Adipocyte (in vitro differentiated cells): ENCODE measurements at regions not wholly inside any gene's neighbourhood (a gene's known extent, or its start where the extent isn't known, plus 50 kb on each side); places are given as distances from the start of the nearest gene placed in this dataset.

Source experiments
- DNase-seq: peaks from one replicate; pipeline ENCODE4 v3.0.0-alpha.2; 2015; ENCODE audit warnings: low read depth
- H3K27me3 ChIP-seq: replicated peaks from 2 replicates; pipeline ENCODE4 v1.7.0; 2013; ENCODE audit warnings: mild to moderate bottlenecking, low read length, moderate library complexity; ENCODE audit not compliant: control insufficient read depth, insufficient read depth
- H3K36me3 ChIP-seq: 2 replicates; pipeline ENCODE4 v1.7.0; 2013; ENCODE audit warnings: low read length, mild to moderate bottlenecking, moderate library complexity; ENCODE audit not compliant: control insufficient read depth, insufficient read depth, severe bottlenecking
- H3K4me1 ChIP-seq: 2 replicates; pipeline ENCODE4 v1.7.0; 2013; ENCODE audit warnings: mild to moderate bottlenecking, low read length, moderate library complexity; ENCODE audit not compliant: control insufficient read depth, insufficient read depth
- H3K4me3 ChIP-seq: 2 replicates; pipeline ENCODE4 v1.7.0; 2013; ENCODE audit warnings: mild to moderate bottlenecking, low read length, moderate library complexity
- H3K9ac ChIP-seq: 2 replicates; pipeline ENCODE4 v1.7.0; 2013; ENCODE audit warnings: mild to moderate bottlenecking, low read length, moderate library complexity
- H3K9me3 ChIP-seq: 2 replicates; pipeline ENCODE4 v1.7.0; 2013; ENCODE audit warnings: mild to moderate bottlenecking, low read length, moderate library complexity; ENCODE audit not compliant: control insufficient read depth

- DNase-seq = no peak
- no peaks in the 10 kb centered on the region for H3K27me3 ChIP-seq
- no peak overlapping the region for H3K9ac ChIP-seq
- no peaks in the 10 kb centered on the region for H3K4me1 ChIP-seq
- H3K36me3 ChIP-seq = no peaks in the 10 kb centered on the region
- no peak overlapping the region for H3K4me3 ChIP-seq
- no peaks in the 10 kb centered on the region for H3K9me3 ChIP-seq
Measured at GRCh38 chr3:23106666-23107065, 96.5 kb upstream of the UBE2E2 start.

GRCh38 chr3:23107221-23107620 is 95.9 kb upstream of the UBE2E2 start:
- Histone ChIP-seq H3K9ac (no peak overlapping the region), H3K4me1 (no peaks in the 10 kb centered on the region), H3K9me3 (no peaks in the 10 kb centered on the region), H3K36me3 (no peaks in the 10 kb centered on the region), H3K4me3 (no peak overlapping the region), H3K27me3 (no peaks in the 10 kb centered on the region)
- DNase-seq = no peak

- H3K36me3 ChIP-seq = no peaks in the 10 kb centered on the region
- H3K9ac ChIP-seq = no peak overlapping the region
- H3K27me3 ChIP-seq = no peaks in the 10 kb centered on the region
- H3K4me1 ChIP-seq = peaks cover 4% of the 10 kb centered on the region
- H3K9me3 ChIP-seq = no peaks in the 10 kb centered on the region
- H3K4me3 ChIP-seq = no peak overlapping the region
- no peak for DNase-seq
Measured at GRCh38 chr3:23108451-23109057, 94.6 kb upstream of the UBE2E2 start.

- Histone ChIP-seq H3K27me3 (no peaks in the 10 kb centered on the region), H3K9me3 (no peaks in the 10 kb centered on the region), H3K9ac (no peak overlapping the region), H3K4me1 (peaks cover 19% of the 10 kb centered on the region), H3K4me3 (no peak overlapping the region), H3K36me3 (no peaks in the 10 kb centered on the region)
- no peak for DNase-seq
Measured at GRCh38 chr3:23111286-23111685, 91.8 kb upstream of the UBE2E2 start.

GRCh38 chr3:23111797-23112196 is 91.3 kb upstream of the UBE2E2 start:
- no peak overlapping the region for H3K4me3 ChIP-seq
- no peaks in the 10 kb centered on the region for H3K9me3 ChIP-seq
- no peaks in the 10 kb centered on the region for H3K36me3 ChIP-seq
- H3K4me1 ChIP-seq = peaks cover 24% of the 10 kb centered on the region
- no peak overlapping the region for H3K9ac ChIP-seq
- H3K27me3 ChIP-seq = no peaks in the 10 kb centered on the region
- no peak for DNase-seq

- Histone ChIP-seq H3K4me1 (peaks cover 24% of the 10 kb centered on the region), H3K36me3 (no peaks in the 10 kb centered on the region), H3K9ac (no peak overlapping the region), H3K27me3 (no peaks in the 10 kb centered on the region), H3K9me3 (no peaks in the 10 kb centered on the region), H3K4me3 (no peak overlapping the region)
- no peak for DNase-seq
Measured at GRCh38 chr3:23112491-23112890, 90.6 kb upstream of the UBE2E2 start.

- Histone ChIP-seq H3K9me3 (no peaks in the 10 kb centered on the region), H3K9ac (no peak overlapping the region), H3K36me3 (no peaks in the 10 kb centered on the region), H3K4me3 (peak overlapping the region; percentile 56), H3K4me1 (peaks cover 24% of the 10 kb centered on the region), H3K27me3 (no peaks in the 10 kb centered on the region)
- peak; percentile 58 for DNase-seq
Measured at GRCh38 chr3:23113455-23114171, 89.5 kb upstream of the UBE2E2 start.

GRCh38 chr3:23114432-23114831 is 88.7 kb upstream of the UBE2E2 start:
- H3K4me3 ChIP-seq = no peak overlapping the region
- peaks cover 24% of the 10 kb centered on the region for H3K4me1 ChIP-seq
- H3K36me3 ChIP-seq = no peaks in the 10 kb centered on the region
- no peaks in the 10 kb centered on the region for H3K9me3 ChIP-seq
- DNase-seq = no peak
- no peak overlapping the region for H3K9ac ChIP-seq
- no peaks in the 10 kb centered on the region for H3K27me3 ChIP-seq

- peaks cover 24% of the 10 kb centered on the region for H3K4me1 ChIP-seq
- no peaks in the 10 kb centered on the region for H3K9me3 ChIP-seq
- H3K36me3 ChIP-seq = no peaks in the 10 kb centered on the region
- no peaks in the 10 kb centered on the region for H3K27me3 ChIP-seq
- H3K9ac ChIP-seq = no peak overlapping the region
- DNase-seq = no peak
- H3K4me3 ChIP-seq = no peak overlapping the region
Measured at GRCh38 chr3:23115171-23115877, 87.8 kb upstream of the UBE2E2 start.

GRCh38 chr3:23116081-23116837 is 86.9 kb upstream of the UBE2E2 start:
- H3K4me1 ChIP-seq = peaks cover 24% of the 10 kb centered on the region
- no peaks in the 10 kb centered on the region for H3K9me3 ChIP-seq
- peak overlapping the region; percentile 10 for H3K4me3 ChIP-seq

GRCh38 chr3:23117856-23118255 is 85.3 kb upstream of the UBE2E2 start:
- H3K4me3 ChIP-seq = no peak overlapping the region
- no peaks in the 10 kb centered on the region for H3K27me3 ChIP-seq
- H3K4me1 ChIP-seq = peaks cover 24% of the 10 kb centered on the region
- no peaks in the 10 kb centered on the region for H3K9me3 ChIP-seq
- no peaks in the 10 kb centered on the region for H3K36me3 ChIP-seq
- DNase-seq = no peak
- H3K9ac ChIP-seq = no peak overlapping the region

More at GRCh38 chr3:23116081-23116837, 86.9 kb upstream of the UBE2E2 start:
- DNase-seq = peak; percentile 39
- H3K9ac ChIP-seq = no peak overlapping the region
- H3K36me3 ChIP-seq = no peaks in the 10 kb centered on the region
- H3K27me3 ChIP-seq = no peaks in the 10 kb centered on the region
